Immature natural killer cell (primary cell): ENCODE measurements at regions not wholly inside any gene's neighbourhood (a gene's known extent, or its start where the extent isn't known, plus 50 kb on each side); places are given as distances from the start of the nearest gene placed in this dataset.

Experiments
- DNase-seq, 3 donors: peaks; one replicate each; pipeline ENCODE4 v3.0.0; 2022; ENCODE audit warnings: mixed read lengths in 1 of 3
- H3K27ac Mint-ChIP-seq, 6 donors: one replicate each; pipeline ENCODE4 v1.8.0; 2020; ENCODE audit warnings: mixed read lengths in 6 of 6, mild to moderate bottlenecking in 5 of 6, inconsistent platforms in 4 of 6, moderate library complexity in 3 of 6
- H3K27me3 Mint-ChIP-seq, 3 donors: one replicate each; pipeline ENCODE4 v1.8.0; 2020 to 2021; ENCODE audit warnings: low read depth in 3 of 3, mild to moderate bottlenecking in 3 of 3, mixed read lengths in 3 of 3, moderate library complexity in 3 of 3, inconsistent platforms in 1 of 3
- H3K36me3 Mint-ChIP-seq, 3 donors: one replicate each; pipeline ENCODE4 v1.8.0; 2020; ENCODE audit warnings: mixed read lengths in 3 of 3, inconsistent platforms in 2 of 3, mild to moderate bottlenecking in 2 of 3
- H3K4me1 Mint-ChIP-seq, 2 donors: one replicate each; pipeline ENCODE4 v1.8.0; 2020; ENCODE audit warnings: inconsistent platforms in 2 of 2, mild to moderate bottlenecking in 2 of 2, mixed read lengths in 2 of 2, moderate library complexity in 1 of 2
- H3K4me3 Mint-ChIP-seq, 5 donors: one replicate each; pipeline ENCODE4 v1.8.0; 2020; ENCODE audit warnings: mild to moderate bottlenecking in 5 of 5, mixed read lengths in 5 of 5, inconsistent platforms in 3 of 5, moderate library complexity in 3 of 5
- H3K9me3 Mint-ChIP-seq, 6 donors: one replicate each; pipeline ENCODE4 v1.8.0; 2020; ENCODE audit warnings: mild to moderate bottlenecking in 6 of 6, mixed read lengths in 6 of 6, inconsistent platforms in 4 of 6, moderate library complexity in 3 of 6

DNA sequence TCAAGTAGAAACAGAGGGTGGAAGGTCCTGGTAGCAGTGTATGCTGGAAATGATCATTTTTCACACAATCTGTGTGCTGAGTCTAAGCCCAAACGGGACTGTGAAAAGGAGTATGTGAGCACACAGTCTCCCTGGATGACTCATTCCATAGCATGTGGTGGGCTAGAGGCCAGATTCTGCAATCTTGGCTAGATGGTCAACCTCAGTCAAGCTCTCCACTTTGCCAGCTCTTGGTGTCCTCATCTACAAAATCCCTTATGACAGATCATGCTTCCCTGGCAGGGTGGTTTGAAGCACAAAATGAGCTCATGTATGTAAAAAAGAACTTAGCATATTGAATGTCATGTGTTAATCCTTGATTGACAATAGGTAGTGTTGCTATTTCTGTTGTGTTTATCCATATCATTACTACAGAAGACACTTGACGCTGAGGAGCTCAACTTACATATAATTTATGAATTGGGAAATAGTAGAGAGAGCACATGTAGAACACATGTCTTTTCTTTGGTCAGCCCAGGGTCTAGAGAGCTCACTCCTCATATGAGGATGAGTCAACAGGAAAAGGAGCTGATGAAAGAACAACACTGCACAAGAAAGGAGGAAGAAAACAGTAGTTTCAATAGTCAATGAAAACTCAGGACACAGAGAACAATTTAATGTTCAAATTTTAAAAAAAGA, 517.5 kb downstream of the BCL11B start:
- no peaks in the 10 kb centered on the region for H3K4me1 Mint-ChIP-seq
- peaks cover 0 to 14% (median 0%) of the 10 kb centered on the region in 6 donors for H3K9me3 Mint-ChIP-seq
- H3K27ac Mint-ChIP-seq, result no peak overlapping the region
- H3K27me3 Mint-ChIP-seq, result peaks cover 6 to 15% (median 11%) of the 10 kb centered on the region in 3 donors
- peaks cover 0 to 4% (median 0%) of the 10 kb centered on the region in 3 donors for H3K36me3 Mint-ChIP-seq
- no peak for DNase-seq
- H3K4me3 Mint-ChIP-seq, result no peak overlapping the region

DNA sequence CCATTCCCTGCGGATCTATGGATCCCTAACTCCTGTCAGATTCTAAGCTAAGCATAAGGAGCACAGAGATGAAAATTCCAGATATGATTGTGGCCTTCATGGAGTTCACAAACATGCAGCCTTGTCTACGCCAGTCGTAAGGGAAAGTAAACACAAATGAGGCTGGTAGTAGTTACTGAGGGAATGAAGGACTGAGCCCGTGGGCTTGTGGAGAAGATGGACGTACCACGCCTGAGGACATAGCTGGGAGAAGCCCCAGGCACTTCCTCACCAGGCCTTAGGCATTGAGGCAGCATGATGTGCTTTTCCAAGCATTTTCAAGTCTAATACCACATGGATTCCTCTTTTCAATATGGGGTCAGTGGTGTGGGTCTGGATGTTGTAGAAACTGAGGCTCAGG, 515.2 kb downstream of the BCL11B start:
- Mint-ChIP-seq H3K27me3 (peaks cover 4 to 27% (median 6%) of the 10 kb centered on the region in 3 donors), H3K4me1 (no peaks in the 10 kb centered on the region), H3K27ac (no peak overlapping the region), H3K9me3 (peaks cover 0 to 14% (median under 1%) of the 10 kb centered on the region in 6 donors), H3K36me3 (peaks cover 0 to 4% (median 0%) of the 10 kb centered on the region in 3 donors), H3K4me3 (no peak overlapping the region)
- no peak for DNase-seq

DNA sequence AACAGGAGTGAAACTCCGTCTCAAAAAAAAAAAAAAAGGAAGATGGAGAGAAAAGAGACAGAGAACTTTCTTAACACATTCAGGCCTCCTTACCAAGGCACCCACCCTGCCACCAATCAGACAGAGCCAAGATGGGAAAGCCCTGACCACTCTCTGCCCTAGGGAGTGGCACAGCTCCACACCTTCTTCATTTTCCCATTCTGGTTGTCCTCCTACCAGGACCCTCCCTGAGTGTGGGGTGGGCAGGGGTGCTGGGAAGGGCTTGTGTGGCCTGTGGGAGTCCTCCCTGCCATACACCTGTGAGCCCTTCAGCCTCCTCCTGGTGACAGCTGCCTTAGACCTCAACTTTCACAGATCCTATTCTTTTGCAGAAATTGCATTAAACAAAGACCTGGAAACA, 513.6 kb downstream of the BCL11B start:
- Mint-ChIP-seq H3K27me3 (peaks cover 8 to 27% (median 8%) of the 10 kb centered on the region in 3 donors), H3K4me1 (no peaks in the 10 kb centered on the region), H3K4me3 (no peak overlapping the region), H3K27ac (no peak overlapping the region), H3K36me3 (peaks cover 0 to 7% (median 0%) of the 10 kb centered on the region in 3 donors), H3K9me3 (peaks cover 1 to 26% (median 11%) of the 10 kb centered on the region in 6 donors)
- DNase-seq, result no peak

DNA sequence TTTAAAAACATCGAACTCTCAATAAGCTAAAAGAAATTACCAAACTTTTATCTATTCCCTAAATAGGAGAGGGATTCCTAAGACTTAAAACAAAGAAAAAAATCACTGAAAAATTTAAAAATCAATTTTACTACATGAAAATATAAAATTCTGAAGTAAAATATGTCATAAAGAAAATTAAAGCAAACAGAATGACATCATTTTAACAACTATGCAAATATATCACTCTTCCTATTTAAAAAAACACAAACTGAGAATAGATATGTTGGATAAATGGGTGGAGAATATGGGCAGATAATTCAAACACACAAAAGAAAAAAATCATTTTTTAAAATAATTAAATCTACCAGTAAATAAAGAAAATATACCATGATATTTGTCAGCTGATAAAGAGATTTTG, 510.0 kb downstream of the BCL11B start:
- DNase-seq, result no peak
- H3K4me1 Mint-ChIP-seq, result no peaks in the 10 kb centered on the region
- H3K27ac Mint-ChIP-seq, result no peak overlapping the region
- peaks cover 0 to 34% (median 15%) of the 10 kb centered on the region in 6 donors for H3K9me3 Mint-ChIP-seq
- peaks cover 0 to 9% (median 0%) of the 10 kb centered on the region in 3 donors for H3K36me3 Mint-ChIP-seq
- no peak overlapping the region for H3K4me3 Mint-ChIP-seq
- peaks cover 7 to 24% (median 14%) of the 10 kb centered on the region in 3 donors for H3K27me3 Mint-ChIP-seq

DNA sequence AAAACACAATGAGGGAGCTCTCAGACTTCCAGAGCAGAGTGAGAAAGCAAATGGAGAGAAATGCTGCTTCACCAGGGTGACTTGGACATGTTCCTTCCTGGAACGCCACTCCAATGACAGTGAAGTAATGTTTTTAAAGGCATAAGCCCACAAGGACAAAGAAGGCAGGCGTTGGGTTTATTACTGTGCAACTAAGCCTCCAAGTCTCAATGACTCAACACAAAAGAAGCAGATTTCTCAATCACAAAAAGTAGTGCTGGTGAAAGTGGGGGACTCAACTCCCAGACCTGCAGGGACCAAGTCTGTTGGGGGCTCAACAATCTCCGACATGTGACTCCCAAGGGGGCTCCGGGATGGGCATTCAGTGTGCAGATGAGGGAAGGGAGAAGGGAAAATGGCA, 505.2 kb downstream of the BCL11B start:
- H3K27ac Mint-ChIP-seq, result no peak overlapping the region
- peaks cover 0 to 34% (median 14%) of the 10 kb centered on the region in 6 donors for H3K9me3 Mint-ChIP-seq

DNA sequence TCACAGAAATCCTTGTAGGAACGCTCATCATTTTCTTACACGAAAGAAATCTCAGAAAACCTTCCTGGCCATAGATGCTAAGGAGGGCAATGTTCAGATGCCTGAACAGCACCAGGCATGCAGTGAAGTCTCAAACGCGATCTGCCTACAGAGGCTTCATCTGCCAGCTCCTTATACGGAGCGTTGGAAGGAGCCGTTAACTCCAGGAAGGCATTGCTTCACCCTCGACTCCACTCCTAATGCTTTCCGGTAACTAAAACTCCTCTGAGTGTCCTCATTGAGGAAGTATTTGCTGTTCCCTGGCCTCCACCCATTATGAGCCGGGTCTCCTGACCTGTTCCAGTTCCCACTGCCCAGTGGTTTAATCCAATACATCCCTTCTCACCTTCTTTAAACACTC, 502.7 kb downstream of the BCL11B start:
- Mint-ChIP-seq H3K36me3 (peaks cover 0 to 4% (median 0%) of the 10 kb centered on the region in 3 donors), H3K9me3 (peaks cover 0 to 13% (median 2%) of the 10 kb centered on the region in 6 donors), H3K27ac (no peak overlapping the region), H3K27me3 (peaks cover 5 to 10% (median 9%) of the 10 kb centered on the region in 3 donors), H3K4me3 (no peak overlapping the region), H3K4me1 (no peaks in the 10 kb centered on the region)
- no peak for DNase-seq

More for the DNA sequence above, 505.2 kb downstream of the BCL11B start:
- no peaks in the 10 kb centered on the region for H3K4me1 Mint-ChIP-seq
- no peak for DNase-seq
- H3K27me3 Mint-ChIP-seq, result peaks cover 9 to 13% (median 10%) of the 10 kb centered on the region in 3 donors
- no peak overlapping the region for H3K4me3 Mint-ChIP-seq
- peaks cover 0 to 9% (median 0%) of the 10 kb centered on the region in 3 donors for H3K36me3 Mint-ChIP-seq

DNA sequence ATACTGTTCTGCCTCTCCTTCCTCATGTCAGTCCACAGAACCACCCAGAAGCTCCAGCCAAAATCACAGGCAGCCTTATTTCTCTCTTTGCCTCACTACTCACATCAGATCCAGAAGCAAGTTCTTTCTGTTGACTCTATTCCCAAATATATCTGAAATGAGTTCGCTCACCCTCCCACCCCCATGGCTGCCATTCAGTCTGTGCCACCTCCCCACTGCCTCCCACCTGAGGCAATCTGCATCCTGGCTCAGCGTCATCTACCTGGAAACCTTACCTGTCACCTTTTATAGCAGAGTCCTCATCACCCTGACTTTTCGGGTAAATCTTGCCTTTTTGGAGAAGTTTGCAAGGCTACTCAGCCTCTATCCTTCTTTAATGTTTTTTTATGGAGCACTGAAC, 501.8 kb downstream of the BCL11B start:
- H3K9me3 Mint-ChIP-seq, result peaks cover 0 to 9% (median 0%) of the 10 kb centered on the region in 6 donors
- peaks cover 6 to 10% (median 10%) of the 10 kb centered on the region in 3 donors for H3K27me3 Mint-ChIP-seq
- no peaks in the 10 kb centered on the region for H3K36me3 Mint-ChIP-seq
- H3K4me1 Mint-ChIP-seq, result no peaks in the 10 kb centered on the region
- DNase-seq, result no peak
- no peak overlapping the region for H3K4me3 Mint-ChIP-seq
- no peak overlapping the region for H3K27ac Mint-ChIP-seq

DNA sequence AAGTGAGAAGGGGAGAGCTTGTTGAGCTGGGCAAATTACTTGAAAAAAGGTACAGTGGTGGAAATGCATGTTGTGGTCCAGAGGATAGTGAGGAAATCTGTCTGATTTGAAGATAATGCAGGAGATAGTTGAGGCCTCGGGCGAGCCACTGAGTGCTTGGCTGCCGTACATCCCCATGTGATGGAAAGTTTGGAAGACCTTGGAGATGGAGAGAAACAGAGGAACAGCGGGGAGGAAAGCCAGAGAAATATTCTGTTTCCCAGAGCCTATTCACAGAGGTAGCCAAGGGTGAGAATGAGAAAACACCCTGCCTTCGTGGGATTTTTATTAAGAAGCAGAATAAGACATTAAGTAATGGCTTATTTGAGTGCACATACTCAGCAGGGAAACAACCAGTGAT, 498.2 kb downstream of the BCL11B start:
- no peaks in the 10 kb centered on the region for H3K36me3 Mint-ChIP-seq
- H3K4me3 Mint-ChIP-seq, result no peak overlapping the region
- no peaks in the 10 kb centered on the region for H3K4me1 Mint-ChIP-seq
- H3K27ac Mint-ChIP-seq, result no peak overlapping the region
- no peaks in the 10 kb centered on the region for H3K9me3 Mint-ChIP-seq
- no peak for DNase-seq
- H3K27me3 Mint-ChIP-seq, result peaks cover 5 to 10% (median 9%) of the 10 kb centered on the region in 3 donors

DNA sequence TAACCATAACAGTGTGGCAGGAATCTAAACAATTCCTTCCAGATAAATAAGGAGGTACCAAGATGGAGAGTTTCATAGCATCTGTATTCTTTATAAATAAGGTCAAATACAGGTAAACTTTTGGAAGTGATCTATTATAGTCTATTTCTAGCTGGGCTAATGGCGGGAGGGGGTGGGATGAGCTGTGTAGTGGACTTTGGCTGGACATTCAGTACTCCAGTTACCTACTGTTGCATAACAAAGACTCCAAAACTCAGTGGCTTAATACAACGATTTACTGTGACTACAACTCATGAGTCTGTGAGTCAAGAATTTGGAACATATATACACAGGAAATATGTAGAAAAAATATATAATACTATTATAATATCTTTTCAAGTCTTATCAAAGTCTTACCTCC, 496.1 kb downstream of the BCL11B start:
- no peak overlapping the region for H3K4me3 Mint-ChIP-seq
- H3K36me3 Mint-ChIP-seq, result no peaks in the 10 kb centered on the region

DNA sequence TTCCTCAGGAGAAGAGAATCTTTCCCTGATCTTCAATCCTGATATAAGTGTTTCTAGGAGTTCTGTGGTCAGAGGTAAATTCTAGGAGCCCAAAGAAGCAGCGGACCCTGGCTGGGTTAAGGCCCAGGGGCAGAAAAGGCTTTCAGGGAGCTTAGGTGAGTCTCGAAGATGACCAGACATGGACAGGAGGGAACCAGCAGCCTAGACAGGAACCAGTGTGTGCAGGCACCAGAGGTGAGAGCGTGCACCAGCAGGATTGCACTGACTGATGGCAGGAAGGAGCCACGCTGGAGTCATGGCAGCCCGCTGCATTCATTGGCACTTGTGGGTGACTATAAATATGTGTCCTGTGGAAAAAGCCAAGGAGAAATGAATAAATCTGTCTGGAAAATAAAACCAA, 489.9 kb downstream of the BCL11B start:
- peaks cover 6 to 7% (median 6%) of the 10 kb centered on the region in 3 donors for H3K27me3 Mint-ChIP-seq
- H3K36me3 Mint-ChIP-seq, result no peaks in the 10 kb centered on the region
- no peak for DNase-seq
- no peaks in the 10 kb centered on the region for H3K4me1 Mint-ChIP-seq
- no peak overlapping the region for H3K4me3 Mint-ChIP-seq
- no peaks in the 10 kb centered on the region for H3K9me3 Mint-ChIP-seq
- H3K27ac Mint-ChIP-seq, result no peak overlapping the region

More for the DNA sequence above, 496.1 kb downstream of the BCL11B start:
- H3K9me3 Mint-ChIP-seq, result no peaks in the 10 kb centered on the region
- H3K4me1 Mint-ChIP-seq, result no peaks in the 10 kb centered on the region
- peaks cover 5 to 10% (median 9%) of the 10 kb centered on the region in 3 donors for H3K27me3 Mint-ChIP-seq
- H3K27ac Mint-ChIP-seq, result no peak overlapping the region
- no peak for DNase-seq

DNA sequence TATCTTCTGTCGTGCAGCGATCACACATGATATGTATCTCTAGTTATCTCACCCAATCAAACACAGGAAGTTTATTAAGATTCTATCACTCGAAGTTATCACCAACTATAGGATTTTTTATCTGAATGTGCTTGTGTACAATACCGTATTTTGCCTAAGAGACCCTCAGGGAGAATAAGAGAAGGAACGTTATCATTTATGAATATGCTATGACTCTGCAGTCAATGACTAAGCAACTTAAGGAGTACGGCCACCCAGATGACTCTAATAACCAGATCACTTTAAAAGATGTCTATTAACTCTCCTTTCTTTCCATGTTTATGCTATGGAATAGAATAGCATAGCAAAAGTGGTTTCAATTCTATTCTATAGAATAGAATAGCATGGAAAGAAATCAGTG, 486.4 kb downstream of the BCL11B start:
- Mint-ChIP-seq H3K4me1 (no peaks in the 10 kb centered on the region), H3K4me3 (no peak overlapping the region), H3K9me3 (peaks cover 0 to 2% (median 0%) of the 10 kb centered on the region in 6 donors), H3K27ac (no peak overlapping the region), H3K27me3 (peaks cover 4 to 13% (median 8%) of the 10 kb centered on the region in 3 donors), H3K36me3 (no peaks in the 10 kb centered on the region)
- no peak for DNase-seq

DNA sequence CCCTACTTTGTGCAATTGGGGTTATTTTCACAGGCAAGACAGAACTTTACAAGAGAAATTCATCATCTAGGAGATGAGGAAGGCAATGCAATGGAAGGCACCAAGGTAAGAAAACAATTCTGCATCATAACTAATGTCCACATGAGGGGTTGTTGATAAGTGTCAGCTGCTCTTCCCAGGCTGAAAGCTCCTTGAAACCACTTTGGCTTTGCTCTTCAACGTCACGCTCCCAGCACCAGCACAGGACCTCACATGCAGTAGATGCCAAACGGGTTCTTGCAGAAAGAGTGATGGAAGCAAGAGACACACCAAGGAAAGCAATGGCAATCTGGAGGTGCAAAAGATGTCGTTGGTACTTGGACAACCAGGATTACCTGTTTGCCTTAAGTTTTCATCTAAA, 485.5 kb downstream of the BCL11B start:
- Mint-ChIP-seq H3K4me1 (no peaks in the 10 kb centered on the region), H3K27me3 (peaks cover 7 to 17% (median 8%) of the 10 kb centered on the region in 3 donors), H3K4me3 (no peak overlapping the region), H3K36me3 (no peaks in the 10 kb centered on the region), H3K27ac (no peak overlapping the region), H3K9me3 (peaks cover 0 to 2% (median 0%) of the 10 kb centered on the region in 6 donors)
- no peak for DNase-seq

DNA sequence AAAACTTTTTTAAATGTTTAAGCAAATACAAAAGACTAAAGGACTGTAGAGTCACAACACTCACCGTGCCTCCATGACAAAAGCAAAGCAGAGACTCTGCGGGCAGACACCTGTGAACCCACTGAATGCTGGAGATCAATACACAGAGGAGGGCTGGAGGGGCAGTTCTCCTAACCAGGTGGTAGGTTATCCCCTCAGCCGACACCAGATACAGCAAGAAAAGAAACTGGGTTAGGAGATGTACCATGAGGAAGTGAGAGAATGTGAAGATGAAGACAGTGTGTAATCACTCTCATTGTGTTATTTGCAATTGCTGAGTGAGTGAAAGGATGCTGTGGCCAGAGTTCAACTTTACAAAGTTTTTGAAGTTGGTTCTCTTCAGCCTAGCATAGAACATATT, 480.3 kb downstream of the BCL11B start:
- peaks cover 0 to 5% (median 0%) of the 10 kb centered on the region in 3 donors for H3K36me3 Mint-ChIP-seq
- no peak overlapping the region for H3K27ac Mint-ChIP-seq
- H3K4me3 Mint-ChIP-seq, result no peak overlapping the region
- no peaks in the 10 kb centered on the region for H3K4me1 Mint-ChIP-seq
- no peak for DNase-seq
- peaks cover 0 to 11% (median 7%) of the 10 kb centered on the region in 6 donors for H3K9me3 Mint-ChIP-seq
- peaks cover 4 to 38% (median 7%) of the 10 kb centered on the region in 3 donors for H3K27me3 Mint-ChIP-seq

DNA sequence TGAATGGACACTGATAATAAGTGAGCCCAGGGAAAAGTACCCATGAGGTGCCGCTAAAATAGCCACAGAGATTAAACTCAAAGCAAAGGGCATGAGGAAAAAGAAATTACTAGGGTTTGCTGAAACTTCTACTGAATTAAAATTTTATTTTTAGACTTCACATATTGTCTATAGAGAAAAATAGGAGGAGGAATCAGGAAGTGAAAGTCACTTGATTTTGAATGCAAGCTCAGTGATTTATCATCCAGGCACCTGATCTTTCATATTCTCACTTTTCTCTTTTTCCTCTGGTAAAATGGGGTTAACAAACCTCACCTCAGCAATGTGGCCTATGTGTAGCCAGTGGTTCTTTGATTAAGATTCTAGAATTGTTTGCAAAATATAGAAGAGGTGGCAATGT, 479.8 kb downstream of the BCL11B start:
- H3K27me3 Mint-ChIP-seq, result peaks cover 6 to 41% (median 7%) of the 10 kb centered on the region in 3 donors
- peaks cover 0 to 11% (median 7%) of the 10 kb centered on the region in 6 donors for H3K9me3 Mint-ChIP-seq
- peaks cover 0 to 5% (median 0%) of the 10 kb centered on the region in 3 donors for H3K36me3 Mint-ChIP-seq
- H3K4me3 Mint-ChIP-seq, result no peak overlapping the region
- no peaks in the 10 kb centered on the region for H3K4me1 Mint-ChIP-seq
- no peak for DNase-seq
- no peak overlapping the region for H3K27ac Mint-ChIP-seq
